Liver (tissue), 8 donors: ENCODE measurements at regions not wholly inside any gene's neighbourhood (a gene's known extent, or its start where the extent isn't known, plus 50 kb on each side); places are given as distances from the start of the nearest gene placed in this dataset.

Experiments used
- DNase-seq: peaks from one replicate; pipeline ENCODE4 v3.0.0-alpha.2; 2017; ENCODE audit warnings: low spot score
- H3K27ac ChIP-seq, 2 donors: one replicate each; pipeline ENCODE4 v1.7.0; 2013; ENCODE audit warnings: inconsistent platforms in 2 of 2, low read length in 2 of 2, control low read depth in 1 of 2, low read depth in 1 of 2, mild to moderate bottlenecking in 1 of 2
- H3K27me3 ChIP-seq, 4 donors: one replicate each; pipeline versions ENCODE4 v1.6.1 to v1.7.0; 2013; ENCODE audit warnings: low read length in 3 of 4, inconsistent platforms in 1 of 4, mild to moderate bottlenecking in 1 of 4, moderate library complexity in 1 of 4; ENCODE audit not compliant: control insufficient read depth in 4 of 4, insufficient read depth in 4 of 4
- H3K36me3 ChIP-seq, 4 donors: one replicate each; pipeline versions ENCODE4 v1.6.1 to v1.7.0; 2013; ENCODE audit warnings: low read length in 3 of 4, mild to moderate bottlenecking in 3 of 4, low read depth in 1 of 4, moderate library complexity in 1 of 4; ENCODE audit not compliant: control insufficient read depth in 4 of 4, insufficient read depth in 3 of 4
- H3K4me1 ChIP-seq, 4 donors: one replicate each; pipeline versions ENCODE4 v1.6.1 to v1.7.0; 2013; ENCODE audit warnings: low read length in 3 of 4, mild to moderate bottlenecking in 3 of 4, moderate library complexity in 1 of 4; ENCODE audit not compliant: control insufficient read depth in 4 of 4, insufficient read depth in 4 of 4
- H3K4me3 ChIP-seq, 3 donors: one replicate each; pipeline versions ENCODE4 v1.6.1 to v1.7.0; 2013; ENCODE audit warnings: low read length in 3 of 3, control low read depth in 1 of 3, low read depth in 1 of 3, mild to moderate bottlenecking in 1 of 3
- H3K9ac ChIP-seq, 2 donors: one replicate each; pipeline ENCODE4 v1.7.0; 2013; ENCODE audit warnings: low read length in 2 of 2, mild to moderate bottlenecking in 2 of 2, moderate library complexity in 2 of 2, control low read depth in 1 of 2, low read depth in 1 of 2
- H3K9me3 ChIP-seq, 4 donors: one replicate each; pipeline versions ENCODE4 v1.6.1 to v1.7.0; 2013; ENCODE audit warnings: low read length in 3 of 4; ENCODE audit not compliant: control insufficient read depth in 4 of 4
- EGR1 ChIP-seq, 2 donors: IDR thresholded peaks; 2 replicates each; pipeline ENCODE4 v1.6.1; 2016 to 2018; ENCODE audit warnings: antibody characterized with exemption in 2 of 2, low read depth in 2 of 2
- FOXA1 ChIP-seq: IDR thresholded peaks from 2 replicates; pipeline ENCODE4 v1.6.1; 2016; ENCODE audit warnings: antibody characterized with exemption
- GABPA ChIP-seq, 2 donors: IDR thresholded peaks in 1 of 2; conservative IDR thresholded peaks in 1 of 2; 2 replicates each; pipeline ENCODE4 v1.6.1; 2016; ENCODE audit warnings: antibody characterized with exemption in 2 of 2, mild to moderate bottlenecking in 1 of 2, moderate library complexity in 1 of 2
- HNF4A ChIP-seq, 2 donors: conservative IDR thresholded peaks; 2 replicates each; pipeline ENCODE4 v1.6.1; 2016; ENCODE audit warnings: antibody characterized with exemption in 2 of 2, mild to moderate bottlenecking in 2 of 2
- JUND ChIP-seq, 2 donors: IDR thresholded peaks; 2 replicates each; pipeline ENCODE4 v1.6.1; 2016; ENCODE audit warnings: antibody characterized with exemption in 2 of 2
- NR2F2 ChIP-seq: IDR thresholded peaks from 2 replicates; pipeline ENCODE4 v1.6.1; 2016; ENCODE audit warnings: antibody characterized with exemption
- RAD21 ChIP-seq, 2 donors: IDR thresholded peaks; 2 replicates each; pipeline ENCODE4 v1.6.1; 2016; ENCODE audit warnings: antibody characterized with exemption in 2 of 2, mild to moderate bottlenecking in 2 of 2
- SP1 ChIP-seq: IDR thresholded peaks from 2 replicates; pipeline ENCODE4 v1.6.1; 2018; ENCODE audit warnings: antibody characterized with exemption, mild to moderate bottlenecking
- WGBS: extraction: QIAGEN DNeasy Blood & Tissue Kit; methylation state at CpG from one replicate; pipeline ENCODE4 v1.1.7; 2013; 5-methylcytosine and 5-hydroxymethylcytosine counted together
- TF ChIP-seq, protein P1 (sequence below): IDR thresholded peaks from 2 replicates; pipeline ENCODE4 v1.6.1; 2016; ENCODE audit warnings: antibody characterized with exemption
- TF ChIP-seq, protein P2 (sequence below): IDR thresholded peaks from 2 replicates; pipeline ENCODE4 v1.6.1; 2016; ENCODE audit warnings: antibody characterized with exemption
- TF ChIP-seq, protein P3 (sequence below): fragments of 150-350 bp; IDR thresholded peaks from 2 replicates; pipeline ENCODE4 v1.5.1; 2017; ENCODE audit warnings: improper control_type of control experiment, low read depth, low read length; ENCODE audit not compliant: missing input control
- donor health status: healthy.
- donor health status: healthy.
- donor health status: healthy.
- donor health status: healthy.
- donor health status: healthy.

DNA sequence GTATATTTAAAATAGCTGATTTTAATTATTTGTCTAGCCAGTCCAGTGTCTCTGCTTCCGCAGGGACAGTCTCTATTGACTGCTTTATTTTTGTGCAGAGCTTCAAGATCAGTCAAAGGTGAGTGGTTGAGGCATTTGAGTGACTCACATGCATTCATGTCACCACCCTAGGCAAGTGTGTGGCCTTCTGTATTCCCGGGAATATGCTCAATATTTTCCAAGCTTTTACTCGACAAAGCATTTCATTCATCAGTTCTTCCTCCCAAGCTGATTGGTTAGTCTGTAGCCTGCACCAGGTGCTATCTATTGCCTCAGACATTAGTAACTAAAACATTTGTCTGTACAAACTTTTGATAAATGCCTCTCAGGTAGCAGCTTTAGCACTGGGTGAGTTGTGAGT, 471.5 kb upstream of the NRG3 start (continued):
- TF ChIP-seq, protein P1, sequence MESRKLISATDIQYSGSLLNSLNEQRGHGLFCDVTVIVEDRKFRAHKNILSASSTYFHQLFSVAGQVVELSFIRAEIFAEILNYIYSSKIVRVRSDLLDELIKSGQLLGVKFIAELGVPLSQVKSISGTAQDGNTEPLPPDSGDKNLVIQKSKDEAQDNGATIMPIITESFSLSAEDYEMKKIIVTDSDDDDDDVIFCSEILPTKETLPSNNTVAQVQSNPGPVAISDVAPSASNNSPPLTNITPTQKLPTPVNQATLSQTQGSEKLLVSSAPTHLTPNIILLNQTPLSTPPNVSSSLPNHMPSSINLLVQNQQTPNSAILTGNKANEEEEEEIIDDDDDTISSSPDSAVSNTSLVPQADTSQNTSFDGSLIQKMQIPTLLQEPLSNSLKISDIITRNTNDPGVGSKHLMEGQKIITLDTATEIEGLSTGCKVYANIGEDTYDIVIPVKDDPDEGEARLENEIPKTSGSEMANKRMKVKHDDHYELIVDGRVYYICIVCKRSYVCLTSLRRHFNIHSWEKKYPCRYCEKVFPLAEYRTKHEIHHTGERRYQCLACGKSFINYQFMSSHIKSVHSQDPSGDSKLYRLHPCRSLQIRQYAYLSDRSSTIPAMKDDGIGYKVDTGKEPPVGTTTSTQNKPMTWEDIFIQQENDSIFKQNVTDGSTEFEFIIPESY = no peak
- TF ChIP-seq SP1 = no peak
- TF ChIP-seq, protein P2, sequence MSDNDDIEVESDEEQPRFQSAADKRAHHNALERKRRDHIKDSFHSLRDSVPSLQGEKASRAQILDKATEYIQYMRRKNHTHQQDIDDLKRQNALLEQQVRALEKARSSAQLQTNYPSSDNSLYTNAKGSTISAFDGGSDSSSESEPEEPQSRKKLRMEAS = no peak
- no peak for TF ChIP-seq GABPA (IDR thresholded peaks at IDR 0.05 in 1 of 2, conservative IDR thresholded peaks at IDR 0.05 in 1 of 2)
- TF ChIP-seq HNF4A (conservative IDR thresholded peaks at IDR 0.05) = no peak
- TF ChIP-seq FOXA1 = no peak
- no peak for TF ChIP-seq EGR1 (IDR thresholded peaks at IDR 0.05; ENCODE audit: low read depth in 2 of 2)
- no peak for TF ChIP-seq NR2F2

DNA sequence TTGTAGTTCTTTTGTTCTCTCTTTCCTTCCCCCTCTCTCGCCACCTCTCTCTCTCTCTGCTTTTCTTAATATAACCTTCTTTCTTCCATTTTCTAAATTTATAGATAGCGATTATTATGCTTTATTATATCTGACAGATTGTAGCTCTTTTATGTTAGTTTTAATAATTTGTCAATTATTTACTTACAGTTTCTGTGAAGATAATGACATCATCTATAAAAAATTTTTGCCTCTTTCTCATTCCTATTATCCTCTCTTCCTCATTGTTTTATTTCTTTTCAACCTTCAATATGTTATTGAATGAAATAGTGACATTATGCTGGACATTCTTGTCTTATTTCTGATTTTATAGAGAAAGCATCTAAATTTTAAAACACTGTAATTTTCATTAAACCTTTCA, 469.6 kb upstream of the NRG3 start:
- no peaks in the 10 kb centered on the region for H3K9me3 ChIP-seq
- no peak for DNase-seq
- WGBS = 87% methylated on average over 2 of the region's 2 CpGs
- no peak overlapping the region for H3K9ac ChIP-seq
- no peaks in the 10 kb centered on the region for H3K27me3 ChIP-seq
- no peak overlapping the region for H3K4me3 ChIP-seq
- TF ChIP-seq RAD21 (IDR thresholded peaks at IDR 0.05) = no peak
- TF ChIP-seq FOXA1 = no peak
- no peak for TF ChIP-seq JUND (IDR thresholded peaks at IDR 0.05)
- TF ChIP-seq, protein P1 = no peak
- TF ChIP-seq NR2F2 = no peak
- H3K27ac ChIP-seq = no peak overlapping the region
- no peaks in the 10 kb centered on the region for H3K4me1 ChIP-seq
- H3K36me3 ChIP-seq = no peaks in the 10 kb centered on the region

DNA sequence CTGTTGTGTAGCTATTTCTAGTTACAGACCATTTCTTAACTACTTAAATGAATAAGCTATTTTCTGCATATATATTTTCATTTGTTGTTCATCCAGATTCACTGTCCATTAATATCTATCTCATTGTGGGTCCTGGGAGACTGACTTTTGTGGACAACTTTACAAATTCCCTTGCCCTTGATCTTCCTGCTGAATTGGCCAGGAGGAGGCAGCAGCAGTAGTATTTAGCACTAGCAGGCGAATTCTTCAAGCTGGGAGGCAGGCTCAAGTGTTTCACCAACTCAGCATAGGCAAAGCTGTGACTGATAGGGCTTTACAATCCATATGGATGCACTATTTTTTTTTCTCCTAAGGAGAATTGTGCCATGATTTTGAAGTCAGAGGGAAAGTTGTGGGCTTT, 461.0 kb upstream of the NRG3 start:
- Histone ChIP-seq H3K4me3 (no peak overlapping the region), H3K36me3 (no peaks in the 10 kb centered on the region), H3K27me3 (no peaks in the 10 kb centered on the region), H3K9me3 (no peaks in the 10 kb centered on the region), H3K4me1 (no peaks in the 10 kb centered on the region), H3K9ac (no peak overlapping the region), H3K27ac (no peak overlapping the region)
- 14% methylated on average over 1 of the region's 1 CpG for WGBS
- TF ChIP-seq JUND (IDR thresholded peaks at IDR 0.05) (no peak), RAD21 (IDR thresholded peaks at IDR 0.05) (peak; percentile 67 to 75), FOXA1 (no peak)
- TF ChIP-seq, protein P3, sequence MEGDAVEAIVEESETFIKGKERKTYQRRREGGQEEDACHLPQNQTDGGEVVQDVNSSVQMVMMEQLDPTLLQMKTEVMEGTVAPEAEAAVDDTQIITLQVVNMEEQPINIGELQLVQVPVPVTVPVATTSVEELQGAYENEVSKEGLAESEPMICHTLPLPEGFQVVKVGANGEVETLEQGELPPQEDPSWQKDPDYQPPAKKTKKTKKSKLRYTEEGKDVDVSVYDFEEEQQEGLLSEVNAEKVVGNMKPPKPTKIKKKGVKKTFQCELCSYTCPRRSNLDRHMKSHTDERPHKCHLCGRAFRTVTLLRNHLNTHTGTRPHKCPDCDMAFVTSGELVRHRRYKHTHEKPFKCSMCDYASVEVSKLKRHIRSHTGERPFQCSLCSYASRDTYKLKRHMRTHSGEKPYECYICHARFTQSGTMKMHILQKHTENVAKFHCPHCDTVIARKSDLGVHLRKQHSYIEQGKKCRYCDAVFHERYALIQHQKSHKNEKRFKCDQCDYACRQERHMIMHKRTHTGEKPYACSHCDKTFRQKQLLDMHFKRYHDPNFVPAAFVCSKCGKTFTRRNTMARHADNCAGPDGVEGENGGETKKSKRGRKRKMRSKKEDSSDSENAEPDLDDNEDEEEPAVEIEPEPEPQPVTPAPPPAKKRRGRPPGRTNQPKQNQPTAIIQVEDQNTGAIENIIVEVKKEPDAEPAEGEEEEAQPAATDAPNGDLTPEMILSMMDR = peak; percentile 28
- no peak for DNase-seq
